ENCODE measurements at regions not wholly inside any gene's neighbourhood (a gene's known extent, or its start where the extent isn't known, plus 50 kb on each side); places are given as distances from the start of the nearest gene placed in this dataset.
"Not testable (repeated sequence)": the region's sequence is repeated elsewhere in the genome, so short reads cannot be mapped to it uniquely, and the experiment has no call there.

- H3K4me3 ChIP-seq (ENCODE audit: low read depth, low read length): no peak overlapping the region
- no peak for DNase-seq (ENCODE audit: low read depth)
- TF ChIP-seq, protein P1, sequence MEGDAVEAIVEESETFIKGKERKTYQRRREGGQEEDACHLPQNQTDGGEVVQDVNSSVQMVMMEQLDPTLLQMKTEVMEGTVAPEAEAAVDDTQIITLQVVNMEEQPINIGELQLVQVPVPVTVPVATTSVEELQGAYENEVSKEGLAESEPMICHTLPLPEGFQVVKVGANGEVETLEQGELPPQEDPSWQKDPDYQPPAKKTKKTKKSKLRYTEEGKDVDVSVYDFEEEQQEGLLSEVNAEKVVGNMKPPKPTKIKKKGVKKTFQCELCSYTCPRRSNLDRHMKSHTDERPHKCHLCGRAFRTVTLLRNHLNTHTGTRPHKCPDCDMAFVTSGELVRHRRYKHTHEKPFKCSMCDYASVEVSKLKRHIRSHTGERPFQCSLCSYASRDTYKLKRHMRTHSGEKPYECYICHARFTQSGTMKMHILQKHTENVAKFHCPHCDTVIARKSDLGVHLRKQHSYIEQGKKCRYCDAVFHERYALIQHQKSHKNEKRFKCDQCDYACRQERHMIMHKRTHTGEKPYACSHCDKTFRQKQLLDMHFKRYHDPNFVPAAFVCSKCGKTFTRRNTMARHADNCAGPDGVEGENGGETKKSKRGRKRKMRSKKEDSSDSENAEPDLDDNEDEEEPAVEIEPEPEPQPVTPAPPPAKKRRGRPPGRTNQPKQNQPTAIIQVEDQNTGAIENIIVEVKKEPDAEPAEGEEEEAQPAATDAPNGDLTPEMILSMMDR (conservative IDR thresholded peaks at IDR 0.05; ENCODE audit: low read depth, low read length): no peak
These were observed 373.5 kb downstream of the TCERG1L start for GRCh38 chr10:130938051-130938450.

GRCh38 chr10:130938891-130939290 lies 372.6 kb downstream of the TCERG1L start:
- not testable (repeated sequence) for DNase-seq (ENCODE audit: low read depth); H3K4me3 ChIP-seq (ENCODE audit: low read depth, low read length)

DNA sequence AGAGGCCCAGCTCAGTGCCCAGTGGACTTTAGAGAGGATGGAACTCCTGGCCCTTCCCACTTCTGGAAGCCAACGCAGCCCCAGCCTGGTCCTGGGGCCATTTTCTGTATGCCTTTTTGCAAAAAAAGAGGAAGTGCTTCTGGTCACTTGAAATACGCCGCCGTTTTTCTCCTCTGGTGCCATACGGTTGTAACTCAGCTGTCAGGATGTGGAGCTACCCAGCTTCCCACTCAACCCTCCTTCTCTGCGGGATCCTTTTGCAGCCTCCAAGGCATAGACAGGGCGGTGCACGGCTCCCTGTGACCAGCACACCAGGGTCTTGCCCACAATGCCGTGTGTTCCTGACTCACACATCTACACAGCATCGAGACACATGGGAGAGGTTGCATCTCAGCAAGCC lies 369.6 kb downstream of the TCERG1L start:
- TF ChIP-seq, protein P1 (conservative IDR thresholded peaks at IDR 0.05; ENCODE audit: low read depth, low read length): no peak
- no peak overlapping the region for H3K4me3 ChIP-seq (ENCODE audit: low read depth, low read length)
- DNase-seq (ENCODE audit: low read depth): no peak

GRCh38 chr10:130952086-130952485 lies 359.4 kb downstream of the TCERG1L start:
- DNase-seq (ENCODE audit: low read depth): no peak
- TF ChIP-seq, protein P1 (conservative IDR thresholded peaks at IDR 0.05; ENCODE audit: low read depth, low read length): no peak

DNA sequence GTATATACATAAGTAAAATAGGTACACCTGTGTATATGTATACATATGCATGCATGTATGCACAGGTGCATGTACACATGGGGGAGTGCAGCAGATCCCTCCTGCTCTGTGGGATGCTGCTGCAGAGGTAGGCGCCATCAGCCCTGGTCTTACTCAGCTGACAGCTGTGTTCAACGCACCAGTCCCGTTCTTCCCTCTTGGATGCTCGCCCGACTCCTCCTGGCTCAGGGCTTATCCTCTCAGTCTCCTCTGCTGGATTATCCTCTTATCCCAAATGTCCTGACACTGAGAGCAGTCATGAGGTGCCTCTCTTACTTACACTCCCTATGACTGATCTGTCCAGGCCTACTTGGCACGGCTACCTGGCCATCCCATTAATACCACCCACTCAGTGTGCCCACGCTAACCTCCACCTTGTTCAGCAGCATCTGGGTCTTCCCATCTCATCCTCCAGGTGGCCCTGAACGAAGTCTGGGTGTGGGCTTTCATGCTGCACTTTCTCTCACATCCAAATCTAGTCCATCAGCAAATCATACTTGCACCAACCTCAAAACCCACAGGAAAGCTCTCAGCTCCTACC lies 357.1 kb downstream of the TCERG1L start:
- no peak overlapping the region for H3K4me3 ChIP-seq (ENCODE audit: low read depth, low read length)
- DNase-seq (ENCODE audit: low read depth): no peak
- TF ChIP-seq, protein P1 (conservative IDR thresholded peaks at IDR 0.05; ENCODE audit: low read depth, low read length): no peak

More at GRCh38 chr10:130952086-130952485, 359.4 kb downstream of the TCERG1L start:
- H3K4me3 ChIP-seq (ENCODE audit: low read depth, low read length): no peak overlapping the region

- no peak for DNase-seq (ENCODE audit: low read depth)
- TF ChIP-seq, protein P1 (conservative IDR thresholded peaks at IDR 0.05; ENCODE audit: low read depth, low read length): no peak
- H3K4me3 ChIP-seq (ENCODE audit: low read depth, low read length): no peak overlapping the region
These were observed 355.3 kb downstream of the TCERG1L start for GRCh38 chr10:130956251-130956650.

DNA sequence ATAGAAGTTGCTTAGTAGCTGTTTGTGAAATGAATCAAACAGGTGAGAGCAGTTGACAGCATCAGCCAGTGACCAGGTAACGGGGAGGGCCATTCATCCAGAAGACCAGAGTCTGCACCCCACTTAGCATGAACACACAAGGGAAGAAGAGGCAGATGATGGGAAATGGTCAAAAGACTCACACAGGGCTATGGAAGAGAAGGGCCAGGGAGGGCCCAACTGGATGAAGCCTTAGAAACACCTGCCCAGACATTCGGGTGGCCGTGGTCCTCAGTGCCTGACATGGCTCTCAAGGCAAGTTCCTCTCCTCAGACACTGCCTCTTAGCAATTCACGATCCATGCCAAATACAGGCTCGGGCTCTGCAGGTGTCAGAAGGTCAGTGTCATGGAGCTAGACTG lies 354.1 kb downstream of the TCERG1L start:
- TF ChIP-seq, protein P1 (conservative IDR thresholded peaks at IDR 0.05; ENCODE audit: low read depth, low read length): no peak
- DNase-seq (ENCODE audit: low read depth): no peak
- no peak overlapping the region for H3K4me3 ChIP-seq (ENCODE audit: low read depth, low read length)

Data from epithelial cell of proximal tubule (primary cell).